Testis (tissue), 2 donors: ENCODE measurements at regions not wholly inside any gene's neighbourhood (a gene's known extent, or its start where the extent isn't known, plus 50 kb on each side); places are given as distances from the start of the nearest gene placed in this dataset.
"Not testable (repeated sequence)": the region's sequence is repeated elsewhere in the genome, so short reads cannot be mapped to it uniquely, and the experiment has no call there.

Source experiments
- DNase-seq: peaks from one replicate; pipeline ENCODE4 v3.0.0-alpha.2; 2019
- H3K27ac ChIP-seq, 2 donors: fragments of 200-600 bp; sonication (generic); one replicate each; pipeline ENCODE4 v1.5.1; 2019
- H3K27me3 ChIP-seq: fragments of 200-600 bp; sonication (generic); one replicate; pipeline ENCODE4 v1.5.1; 2019
- H3K36me3 ChIP-seq: fragments of 200-600 bp; sonication (generic); one replicate; pipeline ENCODE4 v1.5.1; 2017; ENCODE audit warnings: low read depth; ENCODE audit errors: missing control alignments
- H3K4me1 ChIP-seq: fragments of 200-600 bp; sonication (generic); one replicate; pipeline ENCODE4 v1.5.1; 2019
- H3K4me3 ChIP-seq, 2 donors: fragments of 200-600 bp; sonication (generic); one replicate each; pipeline ENCODE4 v1.5.1; 2017 to 2019
- H3K9me3 ChIP-seq: fragments of 200-600 bp; sonication (generic); one replicate; pipeline ENCODE4 v1.5.1; 2017
- POLR2A ChIP-seq: fragments of 450-650 bp; IDR thresholded peaks from one replicate; pipeline ENCODE4 v1.6.1; 2017; ENCODE audit warnings: antibody characterized with exemption, mild to moderate bottlenecking, moderate library complexity
- WGBS, 2 donors: methylation state at CpG; one replicate each; pipeline ENCODE4 v1.1.5; 2018; 5-methylcytosine and 5-hydroxymethylcytosine counted together
- intact Hi-C: fragments of 100-400 bp; cut with DNase I; formaldehyde crosslinking; loops from one replicate; pipeline ENCODE4 v1.15.1; 2023; ENCODE audit warnings: low total_unique reads
- TF ChIP-seq, protein P1 (sequence below), 3 experiments: fragments of 450-650 bp in 2 of 3; fragments of 200-600 bp in 1 of 3; sonication (generic) in 1 of 3; IDR thresholded peaks; one replicate each; pipeline ENCODE4 v1.5.1; 2016 to 2019; ENCODE audit warnings: antibody characterized with exemption in 3 of 3, mild to moderate bottlenecking in 2 of 3, moderate library complexity in 1 of 3

DNA sequence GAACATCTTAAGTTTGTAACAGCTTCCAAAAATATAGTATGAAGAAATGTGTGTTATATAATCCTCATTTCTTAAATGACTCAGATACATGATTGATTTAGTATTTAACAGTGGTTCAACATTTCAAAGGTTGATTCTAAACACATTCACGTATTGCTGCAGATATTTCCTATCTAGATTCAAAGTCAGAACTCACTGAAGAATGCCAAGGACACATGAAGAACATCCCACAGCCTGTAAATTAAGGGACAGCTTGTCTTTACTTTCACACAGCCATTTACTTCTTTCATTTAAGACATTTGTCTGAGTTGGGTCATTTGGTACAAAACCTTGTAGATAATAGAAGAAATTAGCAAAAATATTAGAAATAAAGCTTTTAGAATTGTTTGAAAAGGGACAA lies 66.9 kb upstream of the CPSF6 start:
- H3K9me3 ChIP-seq: no peaks in the 10 kb centered on the region
- WGBS, 2 donors: 19 to 52% methylated on average over 1 of the region's 1 CpG
- H3K27me3 ChIP-seq: no peaks in the 10 kb centered on the region
- TF ChIP-seq POLR2A: no peak
- TF ChIP-seq, protein P1, sequence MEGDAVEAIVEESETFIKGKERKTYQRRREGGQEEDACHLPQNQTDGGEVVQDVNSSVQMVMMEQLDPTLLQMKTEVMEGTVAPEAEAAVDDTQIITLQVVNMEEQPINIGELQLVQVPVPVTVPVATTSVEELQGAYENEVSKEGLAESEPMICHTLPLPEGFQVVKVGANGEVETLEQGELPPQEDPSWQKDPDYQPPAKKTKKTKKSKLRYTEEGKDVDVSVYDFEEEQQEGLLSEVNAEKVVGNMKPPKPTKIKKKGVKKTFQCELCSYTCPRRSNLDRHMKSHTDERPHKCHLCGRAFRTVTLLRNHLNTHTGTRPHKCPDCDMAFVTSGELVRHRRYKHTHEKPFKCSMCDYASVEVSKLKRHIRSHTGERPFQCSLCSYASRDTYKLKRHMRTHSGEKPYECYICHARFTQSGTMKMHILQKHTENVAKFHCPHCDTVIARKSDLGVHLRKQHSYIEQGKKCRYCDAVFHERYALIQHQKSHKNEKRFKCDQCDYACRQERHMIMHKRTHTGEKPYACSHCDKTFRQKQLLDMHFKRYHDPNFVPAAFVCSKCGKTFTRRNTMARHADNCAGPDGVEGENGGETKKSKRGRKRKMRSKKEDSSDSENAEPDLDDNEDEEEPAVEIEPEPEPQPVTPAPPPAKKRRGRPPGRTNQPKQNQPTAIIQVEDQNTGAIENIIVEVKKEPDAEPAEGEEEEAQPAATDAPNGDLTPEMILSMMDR (IDR thresholded peaks at IDR 0.05): no peak
- peaks cover 3% of the 10 kb centered on the region for H3K4me1 ChIP-seq
- no peak overlapping the region for H3K27ac ChIP-seq
- intact Hi-C loops: no loop called here
- no peaks in the 10 kb centered on the region for H3K36me3 ChIP-seq
- no peak overlapping the region for H3K4me3 ChIP-seq
- no peak for DNase-seq

DNA sequence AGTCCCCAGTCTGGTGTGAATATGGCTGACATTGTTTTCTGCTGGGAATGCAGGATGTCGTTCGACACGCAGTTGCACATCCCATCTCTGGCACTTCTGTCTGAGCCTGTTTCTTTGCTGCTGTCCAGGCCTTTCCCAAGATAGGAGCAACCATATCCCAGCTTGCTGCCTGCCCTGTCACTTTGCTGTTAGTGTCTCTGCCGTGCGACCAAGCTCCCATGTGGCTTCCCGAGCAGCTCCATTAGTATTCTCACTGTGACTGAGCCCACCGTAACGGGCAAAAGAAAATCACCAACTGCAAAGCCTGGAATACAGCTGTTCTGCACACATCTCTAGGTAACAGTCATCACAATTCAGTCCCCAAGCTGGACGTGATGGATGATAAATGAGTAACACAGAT lies 66.0 kb upstream of the CPSF6 start:
- H3K9me3 ChIP-seq: no peaks in the 10 kb centered on the region
- no peaks in the 10 kb centered on the region for H3K27me3 ChIP-seq
- no peaks in the 10 kb centered on the region for H3K36me3 ChIP-seq
- H3K4me3 ChIP-seq: no peak overlapping the region
- no peak overlapping the region for H3K27ac ChIP-seq
- TF ChIP-seq, protein P1 (IDR thresholded peaks at IDR 0.05): no peak
- no peak for TF ChIP-seq POLR2A
- 49 to 62% methylated on average over 9 of the region's 9 CpGs for WGBS, 2 donors
- intact Hi-C loops: no loop called here
- DNase-seq: no peak
- peaks cover 3% of the 10 kb centered on the region for H3K4me1 ChIP-seq

DNA sequence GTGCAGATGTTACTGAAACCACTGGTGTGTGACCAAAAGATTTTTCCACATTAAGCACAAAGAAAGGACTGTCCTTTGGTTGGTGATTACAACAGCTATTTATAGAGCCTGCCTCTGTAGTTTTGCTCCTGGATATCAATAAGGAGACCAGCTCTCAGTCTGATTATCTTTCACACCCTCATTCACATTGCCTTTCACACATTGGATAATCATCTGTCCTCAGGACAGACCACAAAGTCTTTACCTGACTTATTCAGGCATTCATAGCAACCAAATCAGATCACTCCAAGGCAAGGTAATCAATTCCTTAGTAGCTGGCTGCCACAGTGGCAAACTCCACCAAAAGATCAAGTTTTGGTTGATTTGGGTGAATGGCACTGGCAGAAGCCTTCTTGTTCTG lies 59.6 kb upstream of the CPSF6 start:
- Histone ChIP-seq H3K27ac (no peak overlapping the region), H3K4me1 (peaks cover 5% of the 10 kb centered on the region), H3K9me3 (no peaks in the 10 kb centered on the region), H3K36me3 (no peaks in the 10 kb centered on the region), H3K27me3 (no peaks in the 10 kb centered on the region), H3K4me3 (no peak overlapping the region)
- no peak for DNase-seq
- intact Hi-C loops: no loop called here
- no peak for TF ChIP-seq POLR2A
- TF ChIP-seq, protein P1 (IDR thresholded peaks at IDR 0.05): no peak

DNA sequence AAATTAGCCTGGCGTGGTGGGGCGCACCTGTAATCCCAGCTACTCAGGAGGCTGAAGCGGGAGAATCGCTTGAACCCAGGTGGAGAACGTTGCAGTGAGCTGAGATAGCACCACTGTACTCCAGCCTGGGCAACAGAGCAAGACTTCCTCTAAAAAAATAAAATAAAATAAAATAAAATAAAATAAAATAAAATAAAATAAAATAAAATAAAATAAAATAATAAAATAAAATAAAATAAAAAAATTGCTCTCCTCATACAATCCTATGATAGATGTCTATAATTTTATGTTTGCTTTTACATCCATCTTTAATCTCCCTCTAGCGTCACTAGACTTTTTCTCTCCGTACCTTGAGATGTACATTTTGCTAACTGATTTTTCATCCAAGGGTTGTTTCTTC lies 51.8 kb upstream of the CPSF6 start:
- intact Hi-C loops, DNase-seq, H3K27me3 ChIP-seq, H3K9me3 ChIP-seq, H3K4me3 ChIP-seq, H3K27ac ChIP-seq, H3K36me3 ChIP-seq, H3K4me1 ChIP-seq: not testable (repeated sequence)
- WGBS, 2 donors: 62 to 75% methylated on average over 7 of the region's 7 CpGs

DNA sequence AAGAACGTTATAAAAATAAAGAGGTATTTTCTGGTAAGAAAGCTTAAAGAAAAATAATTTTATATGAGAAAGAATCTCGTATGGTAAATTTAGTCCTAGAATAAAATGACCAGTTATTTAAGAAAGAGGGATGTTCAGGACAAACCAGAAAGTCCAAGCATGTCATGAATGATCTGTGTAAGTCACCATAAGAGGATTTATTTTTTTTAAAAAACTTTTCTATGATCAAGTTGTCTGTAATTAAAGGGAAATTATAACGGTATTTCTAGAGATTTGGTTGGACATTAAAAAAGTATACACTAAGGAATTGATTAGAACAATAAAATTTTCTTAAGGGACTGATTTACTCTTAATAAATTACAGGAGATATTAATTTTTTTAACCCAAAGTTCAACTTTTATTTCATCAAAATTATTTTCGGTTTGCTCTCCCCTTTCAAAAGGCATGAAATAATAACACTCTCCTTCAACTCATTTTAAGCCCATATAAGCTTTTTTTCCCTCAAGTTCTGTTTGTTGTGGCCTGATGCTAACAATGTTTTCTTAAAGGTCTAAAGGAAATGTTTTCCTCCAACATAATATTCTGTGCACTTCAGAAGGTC lies 49.9 kb upstream of the CPSF6 start:
- WGBS, 2 donors: 44 to 63% methylated on average over 4 of the region's 4 CpGs
- H3K36me3 ChIP-seq: no peaks in the 10 kb centered on the region
- H3K27ac ChIP-seq: no peak overlapping the region
- DNase-seq: no peak
- H3K4me1 ChIP-seq: no peaks in the 10 kb centered on the region
- no peaks in the 10 kb centered on the region for H3K9me3 ChIP-seq
- intact Hi-C loops: no loop called here
- H3K4me3 ChIP-seq: no peak overlapping the region
- no peaks in the 10 kb centered on the region for H3K27me3 ChIP-seq
- no peak for TF ChIP-seq POLR2A
- TF ChIP-seq, protein P1 (IDR thresholded peaks at IDR 0.05): no peak
